Activated CD4-positive, CD25-positive, alpha-beta regulatory T cell treated with anti-CD3 and anti-CD28 coated beads, Interleukin-2, amount 50 U/mL, for 24 hours (primary cell): ENCODE measurements at regions not wholly inside any gene's neighbourhood (a gene's known extent, or its start where the extent isn't known, plus 50 kb on each side); places are given as distances from the start of the nearest gene placed in this dataset.
"Not testable (repeated sequence)": the region's sequence is repeated elsewhere in the genome, so short reads cannot be mapped to it uniquely, and the experiment has no call there.

ENCODE experiments used
- ATAC-seq, 2 donors: fragments of 150-1000 bp; cut with Tn5 transposase; one replicate each; pipeline ENCODE4 v1.10.0; 2021; ENCODE audit warnings: mild to moderate bottlenecking in 1 of 2, moderate library complexity in 1 of 2

GRCh38 chr17:71037386-71037785, 868.1 kb downstream of the KCNJ2 start:
- no peak for ATAC-seq

- no peak for ATAC-seq
Observed at GRCh38 chr17:71039391-71039790, 870.1 kb downstream of the KCNJ2 start.

GRCh38 chr17:71052971-71053370, 883.6 kb downstream of the KCNJ2 start:
- ATAC-seq: no peak

- ATAC-seq: no peak
Observed at GRCh38 chr17:71055128-71055527, 885.8 kb downstream of the KCNJ2 start.

GRCh38 chr17:71057448-71057847, 888.1 kb downstream of the KCNJ2 start:
- ATAC-seq: no peak

GRCh38 chr17:71057938-71058337, 888.6 kb downstream of the KCNJ2 start:
- no peak for ATAC-seq

- no peak for ATAC-seq
Observed at GRCh38 chr17:71063127-71063526, 893.8 kb downstream of the KCNJ2 start.

GRCh38 chr17:71063559-71063958, 894.2 kb downstream of the KCNJ2 start:
- no peak for ATAC-seq

- ATAC-seq: no peak
Observed at GRCh38 chr17:71067669-71068407, 898.5 kb downstream of the KCNJ2 start.

GRCh38 chr17:71068408-71068750, 899.0 kb downstream of the KCNJ2 start:
- no peak for ATAC-seq

GRCh38 chr17:71071041-71071440, 901.7 kb downstream of the KCNJ2 start:
- no peak for ATAC-seq

- ATAC-seq: no peak
Observed at GRCh38 chr17:71071837-71072236, 902.5 kb downstream of the KCNJ2 start.

- no peak for ATAC-seq
Observed at GRCh38 chr17:71080937-71081336, 911.6 kb downstream of the KCNJ2 start.

GRCh38 chr17:71081666-71082065, 912.3 kb downstream of the KCNJ2 start:
- no peak for ATAC-seq

GRCh38 chr17:71084219-71084618, 914.9 kb downstream of the KCNJ2 start:
- ATAC-seq: no peak

GRCh38 chr17:71084838-71085237, 915.5 kb downstream of the KCNJ2 start:
- no peak for ATAC-seq

- no peak for ATAC-seq
Observed at GRCh38 chr17:71085238-71086033, 916.1 kb downstream of the KCNJ2 start.

GRCh38 chr17:71089431-71089830, 920.1 kb downstream of the KCNJ2 start:
- no peak for ATAC-seq

- no peak for ATAC-seq
Observed at GRCh38 chr17:71098071-71098470, 928.7 kb downstream of the KCNJ2 start.

GRCh38 chr17:71099003-71099714, 929.8 kb downstream of the KCNJ2 start:
- no peak for ATAC-seq

- ATAC-seq: no peak
Observed at GRCh38 chr17:71102777-71103176, 933.4 kb downstream of the KCNJ2 start.

- ATAC-seq: no peak
Observed at GRCh38 chr17:71104225-71104624, 934.9 kb downstream of the KCNJ2 start.

GRCh38 chr17:71106056-71106455, 936.7 kb downstream of the KCNJ2 start:
- ATAC-seq: not testable (repeated sequence)

GRCh38 chr17:71107136-71107535, 937.8 kb downstream of the KCNJ2 start:
- no peak for ATAC-seq
